Parathyroid adenoma (tissue), 2 donors: ENCODE measurements at regions not wholly inside any gene's neighbourhood (a gene's known extent, or its start where the extent isn't known, plus 50 kb on each side); places are given as distances from the start of the nearest gene placed in this dataset.

ENCODE experiments used
- H2AFZ ChIP-seq: fragments of 300-600 bp; sonication (generic); one replicate; pipeline ENCODE4 v1.7.0; 2017; ENCODE audit warnings: antibody characterized with exemption, mild to moderate bottlenecking
- H3K27ac ChIP-seq: fragments of 300-600 bp; sonication (generic); one replicate; pipeline ENCODE4 v1.7.0; 2017
- H3K27me3 ChIP-seq: fragments of 300-600 bp; sonication (generic); one replicate; pipeline ENCODE4 v1.7.0; 2017; ENCODE audit warnings: low read length; ENCODE audit not compliant: control insufficient read depth, insufficient read depth
- H3K36me3 ChIP-seq: fragments of 300-600 bp; sonication (generic); one replicate; pipeline ENCODE4 v1.7.0; 2017; ENCODE audit warnings: low read length; ENCODE audit not compliant: control insufficient read depth, insufficient read depth
- H3K4me1 ChIP-seq: fragments of 300-600 bp; sonication (generic); one replicate; pipeline ENCODE4 v1.7.0; 2017; ENCODE audit warnings: control low read depth
- H3K4me2 ChIP-seq: fragments of 300-600 bp; sonication (generic); one replicate; pipeline ENCODE4 v1.7.0; 2017; ENCODE audit warnings: low read length
- H3K4me3 ChIP-seq: fragments of 300-600 bp; sonication (generic); one replicate; pipeline ENCODE4 v1.7.0; 2017; ENCODE audit warnings: low read depth, low read length
- H3K79me2 ChIP-seq: fragments of 300-600 bp; sonication (generic); one replicate; pipeline ENCODE4 v1.7.0; 2017; ENCODE audit warnings: control low read depth
- H3K9ac ChIP-seq: fragments of 300-600 bp; sonication (generic); one replicate; pipeline ENCODE4 v1.7.0; 2017; ENCODE audit warnings: mild to moderate bottlenecking
- H3K9me3 ChIP-seq: fragments of 300-600 bp; sonication (generic); one replicate; pipeline ENCODE4 v1.7.0; 2017; ENCODE audit warnings: low read length; ENCODE audit not compliant: control insufficient read depth
- CTCF ChIP-seq: fragments of 300-600 bp; sonication (generic); IDR thresholded peaks from one replicate; pipeline ENCODE4 v1.7.0; 2017; ENCODE audit warnings: antibody characterized with exemption, mild to moderate bottlenecking
- donor health status: primary hyperparathyroidism.

DNA sequence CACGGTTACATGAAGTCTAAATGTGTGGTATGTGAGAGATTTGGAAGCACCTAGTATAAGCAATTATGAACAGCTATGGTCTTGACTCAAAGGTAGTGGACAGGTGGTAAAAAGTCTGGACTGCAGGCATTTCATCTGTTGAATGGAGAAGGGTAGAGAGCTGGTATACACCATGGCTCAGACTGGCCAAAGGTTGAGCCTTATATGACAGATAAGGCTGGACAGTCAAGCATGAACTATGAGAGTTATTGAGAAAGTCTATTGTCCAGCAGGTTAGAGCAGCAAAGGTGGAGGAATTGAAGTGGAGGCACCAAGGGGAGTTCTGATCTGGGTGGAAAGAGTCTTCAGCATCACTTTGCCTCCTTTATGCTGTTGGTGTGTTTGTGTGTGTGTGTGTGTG is 346.7 kb upstream of the SLC14A2 start:
- Histone ChIP-seq H3K27me3 (no peaks in the 10 kb centered on the region), H3K4me1 (no peaks in the 10 kb centered on the region), H3K9ac (no peak overlapping the region), H3K4me3 (no peak overlapping the region), H3K27ac (no peak overlapping the region), H3K4me2 (no peak overlapping the region), H3K79me2 (no peaks in the 10 kb centered on the region), H2AFZ (no peak overlapping the region), H3K9me3 (no peaks in the 10 kb centered on the region), H3K36me3 (no peaks in the 10 kb centered on the region)
- TF ChIP-seq CTCF: no peak

DNA sequence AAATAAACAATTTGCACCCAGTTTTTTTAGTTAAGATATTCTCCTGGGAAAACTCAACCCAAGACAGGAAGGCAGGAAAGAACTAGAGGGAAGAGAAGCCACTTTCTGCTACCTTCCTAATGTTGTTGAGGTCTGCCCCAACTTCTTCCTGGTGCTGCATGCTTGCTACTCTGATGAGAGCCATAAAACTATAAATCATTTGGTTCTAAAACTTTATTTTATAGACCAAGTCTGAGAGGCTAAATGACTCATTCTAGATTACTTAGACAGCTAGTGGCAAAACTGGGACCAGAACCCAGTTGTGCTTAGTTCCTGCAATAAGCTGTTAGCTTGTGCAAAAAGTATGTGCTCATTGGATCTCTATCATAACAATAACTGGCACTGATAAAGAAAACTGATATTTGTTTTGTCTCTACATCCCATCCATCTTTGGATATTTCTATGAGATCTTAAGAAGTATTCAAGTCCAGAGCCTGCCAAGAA is 344.9 kb upstream of the SLC14A2 start:
- Histone ChIP-seq H3K27ac (no peak overlapping the region), H2AFZ (no peak overlapping the region), H3K4me2 (no peak overlapping the region), H3K4me3 (no peak overlapping the region), H3K27me3 (no peaks in the 10 kb centered on the region), H3K4me1 (no peaks in the 10 kb centered on the region), H3K9me3 (no peaks in the 10 kb centered on the region), H3K79me2 (no peaks in the 10 kb centered on the region), H3K9ac (no peak overlapping the region), H3K36me3 (no peaks in the 10 kb centered on the region)
- TF ChIP-seq CTCF: no peak

DNA sequence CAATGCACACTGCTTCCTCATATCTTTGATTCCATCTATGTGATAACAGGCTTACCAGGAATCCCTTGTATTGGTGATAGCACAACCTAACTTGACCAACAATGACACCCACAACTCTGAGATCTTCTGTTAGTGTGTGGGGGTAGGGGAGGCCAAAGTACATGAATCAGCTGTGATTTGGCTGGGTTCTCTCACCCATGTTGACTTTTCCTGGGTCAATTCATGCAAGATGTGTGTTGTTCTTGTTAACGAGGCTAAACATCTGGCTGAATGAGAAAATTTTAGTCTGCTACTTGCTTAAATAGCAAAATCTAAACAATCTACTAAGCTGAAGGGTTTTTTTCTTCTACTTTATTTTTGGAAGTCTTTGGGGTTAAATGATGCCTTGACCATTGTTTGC is 341.2 kb upstream of the SLC14A2 start:
- no peak overlapping the region for H3K9ac ChIP-seq
- no peaks in the 10 kb centered on the region for H3K4me1 ChIP-seq
- no peaks in the 10 kb centered on the region for H3K36me3 ChIP-seq
- no peak overlapping the region for H3K4me2 ChIP-seq
- no peaks in the 10 kb centered on the region for H3K27me3 ChIP-seq
- H3K79me2 ChIP-seq: no peaks in the 10 kb centered on the region
- H3K27ac ChIP-seq: no peak overlapping the region
- no peak overlapping the region for H3K4me3 ChIP-seq
- TF ChIP-seq CTCF: no peak
- H2AFZ ChIP-seq: no peak overlapping the region
- H3K9me3 ChIP-seq: no peaks in the 10 kb centered on the region

GRCh38 chr18:45275367-45276113 is 339.7 kb upstream of the SLC14A2 start:
- Histone ChIP-seq H3K27ac (no peak overlapping the region), H3K9ac (no peak overlapping the region), H3K9me3 (no peaks in the 10 kb centered on the region), H3K79me2 (no peaks in the 10 kb centered on the region), H3K36me3 (no peaks in the 10 kb centered on the region), H2AFZ (no peak overlapping the region), H3K4me3 (no peak overlapping the region), H3K4me2 (no peak overlapping the region), H3K27me3 (no peaks in the 10 kb centered on the region), H3K4me1 (no peaks in the 10 kb centered on the region)
- peak; percentile 95 for TF ChIP-seq CTCF

DNA sequence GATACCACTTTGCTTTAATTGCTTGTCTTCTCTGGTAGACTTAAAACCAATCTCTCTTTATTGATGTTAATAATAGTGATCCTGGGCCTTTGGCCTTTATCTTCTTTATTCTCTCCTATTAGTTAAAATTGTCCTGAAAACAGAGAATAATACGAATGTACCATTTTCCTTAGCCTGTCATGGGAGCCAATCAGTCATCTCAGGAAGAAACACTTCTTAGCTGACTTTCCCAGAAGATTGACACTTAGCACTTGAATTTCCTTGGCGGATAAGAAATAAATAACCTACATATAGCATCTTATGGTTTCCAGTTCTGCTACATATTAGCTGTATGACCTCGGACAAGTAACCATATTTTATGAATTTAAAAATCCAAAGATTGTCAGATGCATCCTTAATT is 338.4 kb upstream of the SLC14A2 start:
- Histone ChIP-seq H3K4me2 (no peak overlapping the region), H3K9me3 (no peaks in the 10 kb centered on the region), H3K9ac (no peak overlapping the region), H3K27me3 (no peaks in the 10 kb centered on the region), H3K79me2 (no peaks in the 10 kb centered on the region), H2AFZ (no peak overlapping the region), H3K27ac (no peak overlapping the region), H3K4me1 (no peaks in the 10 kb centered on the region), H3K4me3 (no peak overlapping the region), H3K36me3 (no peaks in the 10 kb centered on the region)
- no peak for TF ChIP-seq CTCF
